ENCODE measurements at regions not wholly inside any gene's neighbourhood (a gene's known extent, or its start where the extent isn't known, plus 50 kb on each side); places are given as distances from the start of the nearest gene placed in this dataset.

- intact Hi-C loops (cut with DNase I) = no loop called here
- Histone ChIP-seq H3K36me3 (no peaks in the 10 kb centered on the region), H3K27me3 (peaks cover 0 to 59% (median 0%) of the 10 kb centered on the region in 4 donors), H3K4me1 (no peaks in the 10 kb centered on the region), H3K9me3 (no peaks in the 10 kb centered on the region), H3K27ac (no peak overlapping the region), H3K4me3 (no peak overlapping the region)
- TF ChIP-seq CTCF (IDR thresholded peaks at IDR 0.05) (no peak), POLR2A (IDR thresholded peaks at IDR 0.05) (no peak)
- no peak for DNase-seq
- 57 to 85% methylated on average over 2 of the region's 2 CpGs for WGBS, 2 donors
Observed at GRCh38 chr4:41820473-41820872, 71.9 kb upstream of the PHOX2B start.

- no peak overlapping the region for H3K4me3 ChIP-seq
- no peaks in the 10 kb centered on the region for H3K9me3 ChIP-seq
- H3K4me1 ChIP-seq = no peaks in the 10 kb centered on the region
- intact Hi-C loops (cut with DNase I) = no loop called here
- TF ChIP-seq POLR2A (IDR thresholded peaks at IDR 0.05) (no peak), CTCF (IDR thresholded peaks at IDR 0.05) (no peak)
- H3K36me3 ChIP-seq = no peaks in the 10 kb centered on the region
- H3K27me3 ChIP-seq = peaks cover 0 to 59% (median 0%) of the 10 kb centered on the region in 4 donors
- no peak overlapping the region for H3K27ac ChIP-seq
- no peak for DNase-seq
- WGBS, 2 donors = 83 to 87% methylated on average over 3 of the region's 3 CpGs
Observed at GRCh38 chr4:41819621-41820020, 71.1 kb upstream of the PHOX2B start.

DNA sequence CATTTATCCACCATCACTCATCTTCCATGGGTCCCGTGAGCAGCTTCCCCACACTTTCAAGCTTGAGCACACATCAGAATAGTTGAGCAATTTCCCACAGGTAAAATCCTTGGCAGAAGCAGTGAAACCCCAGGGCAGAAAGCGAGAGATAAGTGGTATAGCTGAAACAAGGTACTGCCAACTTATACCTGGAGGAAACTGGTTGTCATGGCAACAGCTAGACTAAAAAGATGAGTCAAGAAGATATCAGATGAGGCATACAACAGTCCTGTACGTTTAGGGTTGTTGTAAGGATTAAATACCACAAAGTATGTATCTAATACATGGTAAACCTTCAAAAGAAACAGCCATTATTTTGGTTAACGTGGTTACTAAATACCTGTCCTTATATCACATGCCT lies 66.9 kb upstream of the PHOX2B start:
- DNase-seq = no peak
- intact Hi-C loops (cut with DNase I) = no loop called here
- Histone ChIP-seq H3K27ac (no peak overlapping the region), H3K9me3 (no peaks in the 10 kb centered on the region), H3K27me3 (peaks cover 0 to 53% (median 0%) of the 10 kb centered on the region in 4 donors), H3K4me1 (no peaks in the 10 kb centered on the region), H3K4me3 (no peak overlapping the region), H3K36me3 (no peaks in the 10 kb centered on the region)
- TF ChIP-seq POLR2A (IDR thresholded peaks at IDR 0.05) = no peak
- no peak for TF ChIP-seq CTCF (IDR thresholded peaks at IDR 0.05)
- 29 to 52% methylated on average over 3 to 4 of the region's 4 CpGs for WGBS, 2 donors

DNA sequence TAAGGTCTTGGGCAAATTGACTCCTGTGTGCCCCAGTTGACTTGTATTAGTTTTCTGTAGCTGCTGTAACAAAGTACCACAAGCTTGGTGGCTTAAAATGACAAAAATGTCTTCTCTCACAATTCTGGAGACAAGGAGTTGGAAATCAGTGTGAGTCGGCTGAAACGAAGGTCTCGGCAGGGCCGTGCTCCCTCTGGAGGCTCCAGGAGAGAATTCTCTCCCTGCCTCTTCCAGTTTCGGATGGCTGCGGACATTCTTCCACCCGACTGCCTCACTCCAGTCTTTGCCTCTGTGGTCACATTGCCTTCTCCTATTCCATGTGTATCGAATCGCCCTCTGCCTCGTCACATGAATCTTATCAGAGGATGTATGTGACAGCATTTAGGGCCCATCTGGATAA lies 66.0 kb upstream of the PHOX2B start:
- Histone ChIP-seq H3K27me3 (peaks cover 0 to 48% (median 0%) of the 10 kb centered on the region in 4 donors), H3K9me3 (no peaks in the 10 kb centered on the region), H3K36me3 (no peaks in the 10 kb centered on the region), H3K27ac (no peak overlapping the region), H3K4me3 (no peak overlapping the region), H3K4me1 (no peaks in the 10 kb centered on the region)
- 31 to 40% methylated on average over 10 of the region's 10 CpGs for WGBS, 2 donors
- TF ChIP-seq POLR2A (IDR thresholded peaks at IDR 0.05) (no peak), CTCF (IDR thresholded peaks at IDR 0.05) (no peak)
- intact Hi-C loops (cut with DNase I) = no loop called here
- DNase-seq = no peak

DNA sequence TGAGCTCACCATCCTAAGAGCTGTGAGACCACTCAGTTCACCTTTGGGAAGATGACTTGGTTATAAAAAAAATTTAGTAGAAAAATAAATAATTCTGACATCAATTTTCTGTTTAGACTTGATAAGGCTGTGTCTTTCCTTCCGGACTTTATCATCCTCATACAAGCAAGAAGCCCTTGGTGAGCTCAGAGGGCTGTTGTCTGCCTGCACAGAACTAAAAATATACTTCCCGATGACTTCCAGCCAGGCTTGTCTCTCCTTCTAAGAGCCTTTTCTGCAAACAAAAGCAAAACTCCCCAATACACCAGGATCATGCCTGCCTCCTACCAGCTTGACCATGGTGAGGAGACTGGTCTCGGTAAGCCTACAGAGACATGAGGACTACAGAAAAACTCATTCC lies 58.3 kb upstream of the PHOX2B start:
- TF ChIP-seq CTCF (IDR thresholded peaks at IDR 0.05) (no peak), POLR2A (IDR thresholded peaks at IDR 0.05) (no peak)
- no peaks in the 10 kb centered on the region for H3K27me3 ChIP-seq
- intact Hi-C loops (cut with DNase I) = no loop called here
- no peak for DNase-seq
- no peaks in the 10 kb centered on the region for H3K36me3 ChIP-seq
- no peaks in the 10 kb centered on the region for H3K4me1 ChIP-seq
- WGBS, 2 donors = 59 to 85% methylated on average over 2 to 3 of the region's 3 CpGs
- no peaks in the 10 kb centered on the region for H3K9me3 ChIP-seq
- H3K4me3 ChIP-seq = no peak overlapping the region
- no peak overlapping the region for H3K27ac ChIP-seq

Data from esophagus squamous epithelium (tissue), 5 donors.